K562 (cell line): ENCODE measurements at regions not wholly inside any gene's neighbourhood (a gene's known extent, or its start where the extent isn't known, plus 50 kb on each side); places are given as distances from the start of the nearest gene placed in this dataset.

Source experiments
- CTCF ChIP-seq, 3 experiments: IDR thresholded peaks in 2 of 3; conservative IDR thresholded peaks in 1 of 3; 2 replicates each; pipeline ENCODE4 v1.5.1; 2011 to 2012; ENCODE audit warnings: low read length in 3 of 3, mild to moderate bottlenecking in 3 of 3, control low read depth in 2 of 3, improper control_type of control experiment in 1 of 3, inconsistent platforms in 1 of 3, low read depth in 1 of 3, mixed read lengths in 1 of 3, moderate library complexity in 1 of 3; ENCODE audit not compliant: insufficient read depth in 2 of 3
- FOSL1 ChIP-seq: fragments of 200-800 bp; sonication (Bioruptor generic); conservative IDR thresholded peaks from 2 replicates; pipeline ENCODE4 v1.6.1; 2016; ENCODE audit warnings: missing genetic modification characterization, missing compliant biosample characterization

- TF ChIP-seq FOSL1 (no peak), CTCF (IDR thresholded peaks at IDR 0.05 in 2 of 3, conservative IDR thresholded peaks at IDR 0.05 in 1 of 3; ENCODE audit: insufficient read depth in 2 of 3, low read depth in 1 of 3, low read length in 3 of 3) (no peak)
These were observed 174.7 kb downstream of the RTP5 start for GRCh38 chr2:242044313-242044590.
